22Rv1 (cell line): ENCODE measurements at regions not wholly inside any gene's neighbourhood (a gene's known extent, or its start where the extent isn't known, plus 50 kb on each side); places are given as distances from the start of the nearest gene placed in this dataset.

Experiments used
- CTCF ChIP-seq: fragments of 450-650 bp; IDR thresholded peaks from 2 replicates; pipeline ENCODE4 v1.5.1; 2017; ENCODE audit warnings: mild to moderate bottlenecking
- ZFX ChIP-seq: fragments of 450-650 bp; IDR thresholded peaks from 2 replicates; pipeline ENCODE4 v1.6.1; 2017; ENCODE audit warnings: antibody characterized with exemption, borderline replicate concordance

DNA sequence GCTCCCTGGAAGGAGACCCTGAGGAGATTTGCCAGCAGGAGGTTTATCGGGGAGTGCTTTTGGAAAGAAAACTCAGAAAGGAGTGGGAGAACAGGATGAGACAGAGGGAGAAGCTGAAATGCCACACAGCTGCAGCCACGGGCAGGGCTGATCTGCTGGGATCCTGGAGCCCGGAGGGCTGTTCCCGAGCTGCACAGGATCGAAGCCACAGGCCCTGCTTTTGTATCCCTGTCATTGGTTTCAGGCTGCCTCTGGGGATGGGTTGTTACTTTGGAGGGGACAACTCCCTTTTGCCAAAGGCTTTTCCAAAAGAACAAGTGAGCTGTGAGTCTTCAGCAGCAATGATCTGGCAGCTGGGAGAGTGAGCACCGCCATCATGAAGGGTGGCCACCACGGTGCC lies 152.5 kb upstream of the PTCH1 start:
- TF ChIP-seq CTCF (no peak), ZFX (no peak)
